Uterus (tissue), 3 donors: ENCODE measurements at regions not wholly inside any gene's neighbourhood (a gene's known extent, or its start where the extent isn't known, plus 50 kb on each side); places are given as distances from the start of the nearest gene placed in this dataset.
A peak's percentile ranks its signal among the peaks of the same experiment; 100 is the strongest.

Source experiments
- DNase-seq, 2 donors: peaks; one replicate each; pipeline ENCODE4 v3.0.0-alpha.2; 2019 to 2020
- H3K27ac ChIP-seq, 2 donors: fragments of 200-600 bp; sonication (generic); 1 replicate in 1 of 2; 2 replicates in 1 of 2; pipeline ENCODE4 v1.5.1; 2016 to 2018
- H3K27me3 ChIP-seq, 2 donors: fragments of 200-600 bp; sonication (generic); one replicate each; pipeline ENCODE4 v1.5.1; 2018 to 2019; ENCODE audit warnings: control low read depth in 1 of 2
- H3K36me3 ChIP-seq, 2 donors: fragments of 200-600 bp; sonication (generic); one replicate each; pipeline ENCODE4 v1.5.1; 2019; ENCODE audit warnings: control low read depth in 1 of 2
- H3K4me1 ChIP-seq, 2 donors: fragments of 200-600 bp; sonication (generic); one replicate each; pipeline ENCODE4 v1.5.1; 2018 to 2019; ENCODE audit warnings: control low read depth in 1 of 2
- H3K4me3 ChIP-seq, 2 donors: fragments of 200-600 bp; sonication (generic); 1 replicate in 1 of 2; 2 replicates in 1 of 2; pipeline ENCODE4 v1.5.1; 2018 to 2019; ENCODE audit warnings: mild to moderate bottlenecking in 1 of 2
- H3K9me3 ChIP-seq, 2 donors: fragments of 200-600 bp; sonication (generic); one replicate each; pipeline ENCODE4 v1.5.1; 2019; ENCODE audit warnings: control low read depth in 1 of 2
- POLR2A ChIP-seq, 2 donors: fragments of 450-650 bp; IDR thresholded peaks; one replicate each; pipeline ENCODE4 v1.6.1; 2016; ENCODE audit warnings: antibody characterized with exemption in 2 of 2, mild to moderate bottlenecking in 1 of 2, moderate library complexity in 1 of 2
- intact Hi-C: fragments of 100-400 bp; cut with DNase I; formaldehyde crosslinking; loops from one replicate; pipeline ENCODE4 v1.15.1; 2023; ENCODE audit warnings: low total_unique reads
- TF ChIP-seq, protein P1 (sequence below), 4 experiments: fragments of 200-600 bp in 2 of 4; fragments of 450-650 bp in 2 of 4; sonication (generic) in 2 of 4; IDR thresholded peaks; one replicate each; pipeline ENCODE4 v1.5.1; 2016 to 2019; ENCODE audit warnings: antibody characterized with exemption in 4 of 4, mild to moderate bottlenecking in 2 of 4, moderate library complexity in 1 of 4
- donor health status: DM: yes; HTN: yes; CAD: no.

DNA sequence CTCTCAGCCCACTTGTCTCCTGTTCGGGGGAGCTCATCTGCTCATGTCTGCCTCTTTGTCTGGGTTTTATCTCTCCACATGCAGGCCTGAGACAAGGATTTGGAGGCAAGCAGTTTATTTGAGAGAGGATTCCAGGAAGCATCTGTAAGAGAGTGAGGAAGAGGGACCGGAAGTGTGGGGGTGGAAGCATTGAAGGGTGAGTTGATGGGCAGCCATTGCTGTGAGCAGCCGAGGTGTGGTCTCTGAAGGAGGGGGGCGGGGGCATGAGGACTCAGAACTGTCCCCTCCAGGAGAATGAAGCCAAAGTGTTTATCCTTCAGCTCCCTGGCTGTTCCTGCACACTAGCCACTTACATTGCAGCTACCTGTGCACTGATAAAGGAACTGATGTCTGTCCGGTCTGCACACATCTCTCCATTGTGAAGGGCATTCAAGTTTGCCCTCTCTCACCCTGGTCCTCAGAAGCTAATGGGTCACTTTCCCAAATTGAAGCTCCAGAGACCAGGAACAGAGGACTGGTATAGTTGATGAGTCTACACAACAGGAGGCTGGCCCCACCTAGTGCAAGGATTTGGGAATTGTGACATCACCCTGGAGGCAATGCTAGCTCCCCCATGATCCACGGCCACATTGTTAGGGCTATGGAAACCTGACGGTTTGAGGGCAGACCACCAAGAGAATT, 100.5 kb upstream of the FOXA2 start:
- Histone ChIP-seq H3K4me3 (no peak overlapping the region), H3K27me3 (no peaks in the 10 kb centered on the region), H3K9me3 (no peaks in the 10 kb centered on the region), H3K4me1 (no peaks in the 10 kb centered on the region), H3K27ac (no peak overlapping the region), H3K36me3 (no peaks in the 10 kb centered on the region)
- no peak for TF ChIP-seq POLR2A (IDR thresholded peaks at IDR 0.05)
- TF ChIP-seq, protein P1, sequence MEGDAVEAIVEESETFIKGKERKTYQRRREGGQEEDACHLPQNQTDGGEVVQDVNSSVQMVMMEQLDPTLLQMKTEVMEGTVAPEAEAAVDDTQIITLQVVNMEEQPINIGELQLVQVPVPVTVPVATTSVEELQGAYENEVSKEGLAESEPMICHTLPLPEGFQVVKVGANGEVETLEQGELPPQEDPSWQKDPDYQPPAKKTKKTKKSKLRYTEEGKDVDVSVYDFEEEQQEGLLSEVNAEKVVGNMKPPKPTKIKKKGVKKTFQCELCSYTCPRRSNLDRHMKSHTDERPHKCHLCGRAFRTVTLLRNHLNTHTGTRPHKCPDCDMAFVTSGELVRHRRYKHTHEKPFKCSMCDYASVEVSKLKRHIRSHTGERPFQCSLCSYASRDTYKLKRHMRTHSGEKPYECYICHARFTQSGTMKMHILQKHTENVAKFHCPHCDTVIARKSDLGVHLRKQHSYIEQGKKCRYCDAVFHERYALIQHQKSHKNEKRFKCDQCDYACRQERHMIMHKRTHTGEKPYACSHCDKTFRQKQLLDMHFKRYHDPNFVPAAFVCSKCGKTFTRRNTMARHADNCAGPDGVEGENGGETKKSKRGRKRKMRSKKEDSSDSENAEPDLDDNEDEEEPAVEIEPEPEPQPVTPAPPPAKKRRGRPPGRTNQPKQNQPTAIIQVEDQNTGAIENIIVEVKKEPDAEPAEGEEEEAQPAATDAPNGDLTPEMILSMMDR (IDR thresholded peaks at IDR 0.05) = no peak
- DNase-seq = no peak
- intact Hi-C loops = loop anchor here (10.0 kb wide), 1 partner anchor 350 kb away; no protein-coding TSS in a partner anchor

DNA sequence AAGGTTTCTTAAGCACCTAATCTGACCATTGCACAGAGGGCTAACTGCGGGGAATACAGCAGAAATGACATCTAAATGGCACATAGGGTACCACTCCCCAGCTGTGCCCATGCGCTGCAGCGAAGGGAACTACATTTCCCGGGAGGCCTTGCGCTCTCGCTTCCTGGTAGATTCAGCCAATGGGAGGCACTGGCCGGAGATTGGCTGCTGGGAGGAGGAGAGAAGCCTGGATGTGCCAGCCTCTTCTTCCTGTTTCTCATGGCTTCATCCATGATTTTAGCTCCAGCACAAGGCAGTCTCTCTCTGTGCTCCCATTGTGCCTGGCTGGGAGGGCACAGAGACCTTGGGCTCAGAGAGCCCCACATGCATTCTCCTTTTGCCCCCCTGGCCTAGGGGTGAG, 101.7 kb upstream of the FOXA2 start:
- DNase-seq = peak in 1 of 2 donors; percentile 24
- H3K27me3 ChIP-seq = no peaks in the 10 kb centered on the region
- H3K27ac ChIP-seq = no peak overlapping the region
- intact Hi-C loops = loop anchor here (10.0 kb wide), 1 partner anchor 351 kb away; no protein-coding TSS in a partner anchor
- no peaks in the 10 kb centered on the region for H3K36me3 ChIP-seq
- TF ChIP-seq, protein P1 (IDR thresholded peaks at IDR 0.05) = no peak
- TF ChIP-seq POLR2A (IDR thresholded peaks at IDR 0.05) = no peak
- H3K4me1 ChIP-seq = no peaks in the 10 kb centered on the region
- H3K9me3 ChIP-seq = no peaks in the 10 kb centered on the region
- no peak overlapping the region for H3K4me3 ChIP-seq

DNA sequence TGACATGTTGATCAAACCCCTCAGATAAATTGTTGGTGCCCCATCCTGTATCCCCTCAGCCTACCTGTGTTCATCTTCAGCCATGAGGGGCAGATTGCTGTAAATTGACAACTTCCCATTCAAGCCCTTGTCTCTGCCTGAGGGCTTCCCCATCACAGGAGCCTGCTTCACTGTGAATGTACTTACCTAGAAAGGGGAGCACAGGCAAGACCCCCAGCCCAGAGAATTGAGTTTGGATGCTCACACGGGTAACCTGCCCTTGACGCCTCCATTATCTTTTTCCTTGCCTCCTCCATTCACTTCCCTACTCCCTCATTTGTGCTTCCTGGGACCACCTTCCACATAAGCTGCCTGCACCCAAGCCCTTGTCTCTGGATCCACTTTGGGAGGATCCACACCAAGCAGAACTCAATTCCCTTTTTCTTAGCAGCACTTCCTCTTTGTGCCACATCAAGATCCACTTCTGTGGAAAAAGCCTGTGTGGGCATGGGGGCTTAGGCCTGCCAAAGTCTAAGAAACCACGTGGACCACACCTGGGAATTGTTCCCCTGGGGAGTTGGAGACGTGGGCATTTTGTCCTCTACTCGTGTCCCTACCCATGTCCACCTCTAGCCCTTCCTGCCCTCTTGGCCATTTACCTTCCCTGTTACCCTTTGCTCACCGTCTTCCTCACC, 103.4 kb upstream of the FOXA2 start:
- intact Hi-C loops = loop anchor here (10.0 kb wide), 1 partner anchor 353 kb away; no protein-coding TSS in a partner anchor
- Histone ChIP-seq H3K4me3 (no peak overlapping the region), H3K9me3 (no peaks in the 10 kb centered on the region), H3K36me3 (no peaks in the 10 kb centered on the region), H3K27me3 (no peaks in the 10 kb centered on the region), H3K4me1 (no peaks in the 10 kb centered on the region), H3K27ac (no peak overlapping the region)
- DNase-seq = no peak
- TF ChIP-seq, protein P1 (IDR thresholded peaks at IDR 0.05) = no peak
- TF ChIP-seq POLR2A (IDR thresholded peaks at IDR 0.05) = no peak

DNA sequence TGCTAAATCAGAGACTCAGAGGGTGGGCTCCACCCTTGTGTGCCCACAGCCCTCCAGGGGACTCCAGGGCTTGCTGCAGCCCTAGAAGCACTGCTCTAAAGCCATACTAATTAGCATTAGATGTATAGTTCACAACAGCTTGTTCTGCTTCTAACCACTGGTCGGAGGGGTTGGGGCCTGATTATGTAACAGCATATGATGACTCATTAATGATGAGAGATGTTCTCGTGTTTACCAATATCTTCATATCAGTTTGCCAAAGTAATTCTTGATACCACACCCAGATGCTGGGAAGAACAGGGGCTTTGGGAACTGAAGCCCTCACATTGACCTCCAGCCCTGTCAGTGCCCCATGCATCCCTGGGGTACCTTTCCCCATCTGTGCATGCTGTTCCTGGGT, 104.1 kb upstream of the FOXA2 start:
- intact Hi-C loops = loop anchor here (10.0 kb wide), 1 partner anchor 354 kb away; no protein-coding TSS in a partner anchor
- no peak for TF ChIP-seq POLR2A (IDR thresholded peaks at IDR 0.05)
- TF ChIP-seq, protein P1 (IDR thresholded peaks at IDR 0.05) = no peak
- DNase-seq = no peak

DNA sequence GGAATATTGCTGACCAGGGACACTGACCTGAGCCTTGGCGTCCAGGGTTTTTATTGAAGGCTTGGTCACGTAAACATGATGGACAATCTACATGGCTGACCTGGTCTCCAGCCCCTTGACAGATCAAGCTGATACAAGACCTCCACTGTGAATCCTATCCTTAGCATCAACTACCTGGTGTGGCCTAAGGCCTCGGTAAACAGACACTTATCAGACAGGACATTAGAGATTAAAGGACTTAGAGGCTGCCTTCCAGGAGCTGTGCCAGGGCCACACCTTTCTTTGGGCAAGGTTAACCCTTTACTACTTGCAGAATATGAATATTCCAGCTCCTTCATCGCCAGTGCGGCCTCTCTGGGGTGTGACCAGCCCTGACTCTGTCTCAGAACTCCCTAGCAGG, 104.9 kb upstream of the FOXA2 start:
- no peaks in the 10 kb centered on the region for H3K27me3 ChIP-seq
- no peaks in the 10 kb centered on the region for H3K4me1 ChIP-seq
- intact Hi-C loops = loop anchor here (10.0 kb wide), 1 partner anchor 354 kb away; no protein-coding TSS in a partner anchor
- H3K9me3 ChIP-seq = no peaks in the 10 kb centered on the region
- no peak for TF ChIP-seq POLR2A (IDR thresholded peaks at IDR 0.05)
- TF ChIP-seq, protein P1 (IDR thresholded peaks at IDR 0.05) = no peak
- H3K4me3 ChIP-seq = no peak overlapping the region
- H3K36me3 ChIP-seq = no peaks in the 10 kb centered on the region
- no peak overlapping the region for H3K27ac ChIP-seq
- DNase-seq = no peak

More for the DNA sequence above, 104.1 kb upstream of the FOXA2 start:
- H3K27me3 ChIP-seq = no peaks in the 10 kb centered on the region
- no peak overlapping the region for H3K27ac ChIP-seq
- H3K4me3 ChIP-seq = no peak overlapping the region
- H3K4me1 ChIP-seq = no peaks in the 10 kb centered on the region
- no peaks in the 10 kb centered on the region for H3K9me3 ChIP-seq
- H3K36me3 ChIP-seq = no peaks in the 10 kb centered on the region
